ENCODE measurements at regions not wholly inside any gene's neighbourhood (a gene's known extent, or its start where the extent isn't known, plus 50 kb on each side); places are given as distances from the start of the nearest gene placed in this dataset.
A peak's percentile ranks its signal among the peaks of the same experiment; 100 is the strongest.
"Not testable (repeated sequence)": the region's sequence is repeated elsewhere in the genome, so short reads cannot be mapped to it uniquely, and the experiment has no call there.

- Mint-ChIP-seq H3K4me1 (ENCODE audit: low read depth in 2 of 2) (peaks cover 2 to 3% of the 10 kb centered on the region in 2 donors), H3K4me3 (no peak overlapping the region), H3K27ac (no peak overlapping the region), H3K27me3 (peaks cover 4 to 8% of the 10 kb centered on the region in 2 donors), H3K36me3 (no peaks in the 10 kb centered on the region), H3K9me3 (no peaks in the 10 kb centered on the region)
- no peak for ATAC-seq
- DNase-seq (ENCODE audit: low spot score) = no peak
Measured at GRCh38 chr18:5052491-5052890, 144.6 kb downstream of the AKAIN1 start.

- Mint-ChIP-seq H3K9me3 (peaks cover 4% of the 10 kb centered on the region), H3K4me3 (no peak overlapping the region), H3K27ac (no peak overlapping the region), H3K4me1 (ENCODE audit: low read depth in 2 of 2) (no peaks in the 10 kb centered on the region), H3K36me3 (no peaks in the 10 kb centered on the region), H3K27me3 (peaks cover 3 to 5% of the 10 kb centered on the region in 2 donors)
- DNase-seq (ENCODE audit: low spot score) (no peak), ATAC-seq (no peak)
Measured at GRCh38 chr18:5051207-5051606, 145.8 kb downstream of the AKAIN1 start.

- peaks cover 4% of the 10 kb centered on the region for H3K9me3 Mint-ChIP-seq
- no peaks in the 10 kb centered on the region for H3K4me1 Mint-ChIP-seq (ENCODE audit: low read depth in 2 of 2)
- peak in 1 of 2 donors; percentile 46 for ATAC-seq
- no peak overlapping the region for H3K27ac Mint-ChIP-seq
- H3K4me3 Mint-ChIP-seq = no peak overlapping the region
- DNase-seq (ENCODE audit: low spot score) = no peak
- no peaks in the 10 kb centered on the region for H3K36me3 Mint-ChIP-seq
- no peaks in the 10 kb centered on the region for H3K27me3 Mint-ChIP-seq
Measured at GRCh38 chr18:5049124-5049523, 147.9 kb downstream of the AKAIN1 start.

GRCh38 chr18:5040476-5040875 is 156.6 kb downstream of the AKAIN1 start:
- H3K4me3 Mint-ChIP-seq = no peak overlapping the region
- no peaks in the 10 kb centered on the region for H3K36me3 Mint-ChIP-seq
- ATAC-seq = no peak
- H3K9me3 Mint-ChIP-seq = peaks cover 5% of the 10 kb centered on the region
- H3K27ac Mint-ChIP-seq = no peak overlapping the region
- no peaks in the 10 kb centered on the region for H3K4me1 Mint-ChIP-seq (ENCODE audit: low read depth in 2 of 2)
- peaks cover 0 to 4% of the 10 kb centered on the region in 2 donors for H3K27me3 Mint-ChIP-seq
- DNase-seq (ENCODE audit: low spot score) = no peak

- no peak overlapping the region for H3K4me3 Mint-ChIP-seq
- ATAC-seq = no peak
- H3K27ac Mint-ChIP-seq = no peak overlapping the region
- H3K27me3 Mint-ChIP-seq = peaks cover 0 to 4% of the 10 kb centered on the region in 2 donors
- DNase-seq (ENCODE audit: low spot score) = no peak
- H3K4me1 Mint-ChIP-seq (ENCODE audit: low read depth in 2 of 2) = no peaks in the 10 kb centered on the region
- no peaks in the 10 kb centered on the region for H3K36me3 Mint-ChIP-seq
- peaks cover 9% of the 10 kb centered on the region for H3K9me3 Mint-ChIP-seq
Measured at GRCh38 chr18:5036523-5036922, 160.5 kb downstream of the AKAIN1 start.

GRCh38 chr18:5031216-5031615 is 165.8 kb downstream of the AKAIN1 start:
- H3K4me1 Mint-ChIP-seq (ENCODE audit: low read depth in 2 of 2) = no peaks in the 10 kb centered on the region
- no peaks in the 10 kb centered on the region for H3K36me3 Mint-ChIP-seq
- H3K9me3 Mint-ChIP-seq = peaks cover 10% of the 10 kb centered on the region
- no peaks in the 10 kb centered on the region for H3K27me3 Mint-ChIP-seq
- no peak for DNase-seq (ENCODE audit: low spot score)
- no peak for ATAC-seq
- no peak overlapping the region for H3K27ac Mint-ChIP-seq
- no peak overlapping the region for H3K4me3 Mint-ChIP-seq

GRCh38 chr18:5030636-5031035 is 166.4 kb downstream of the AKAIN1 start:
- Mint-ChIP-seq H3K27ac (no peak overlapping the region), H3K4me3 (no peak overlapping the region), H3K27me3 (no peaks in the 10 kb centered on the region), H3K9me3 (peaks cover 10% of the 10 kb centered on the region), H3K36me3 (no peaks in the 10 kb centered on the region), H3K4me1 (ENCODE audit: low read depth in 2 of 2) (no peaks in the 10 kb centered on the region)
- ATAC-seq (no peak), DNase-seq (ENCODE audit: low spot score) (no peak)

- H3K4me1 Mint-ChIP-seq (ENCODE audit: low read depth in 2 of 2) = no peaks in the 10 kb centered on the region
- no peak overlapping the region for H3K27ac Mint-ChIP-seq
- no peak for DNase-seq (ENCODE audit: low spot score)
- no peaks in the 10 kb centered on the region for H3K36me3 Mint-ChIP-seq
- no peaks in the 10 kb centered on the region for H3K27me3 Mint-ChIP-seq
- H3K9me3 Mint-ChIP-seq = peaks cover 6% of the 10 kb centered on the region
- no peak for ATAC-seq
- no peak overlapping the region for H3K4me3 Mint-ChIP-seq
Measured at GRCh38 chr18:5029592-5029991, 167.5 kb downstream of the AKAIN1 start.

GRCh38 chr18:5024741-5025140 is 172.3 kb downstream of the AKAIN1 start:
- Mint-ChIP-seq H3K9me3 (peaks cover 2% of the 10 kb centered on the region), H3K36me3 (no peaks in the 10 kb centered on the region), H3K27ac (no peak overlapping the region), H3K4me3 (no peak overlapping the region), H3K4me1 (ENCODE audit: low read depth in 2 of 2) (no peaks in the 10 kb centered on the region), H3K27me3 (no peaks in the 10 kb centered on the region)
- DNase-seq (ENCODE audit: low spot score) (no peak), ATAC-seq (no peak)

GRCh38 chr18:5021558-5021957 is 175.5 kb downstream of the AKAIN1 start:
- Mint-ChIP-seq H3K4me3 (no peak overlapping the region), H3K27ac (no peak overlapping the region), H3K9me3 (no peaks in the 10 kb centered on the region), H3K4me1 (ENCODE audit: low read depth in 2 of 2) (no peaks in the 10 kb centered on the region), H3K36me3 (no peaks in the 10 kb centered on the region), H3K27me3 (no peaks in the 10 kb centered on the region)
- ATAC-seq (no peak), DNase-seq (ENCODE audit: low spot score) (no peak)

- Mint-ChIP-seq H3K36me3 (no peaks in the 10 kb centered on the region), H3K27ac (no peak overlapping the region), H3K4me3 (no peak overlapping the region), H3K4me1 (ENCODE audit: low read depth in 2 of 2) (no peaks in the 10 kb centered on the region), H3K27me3 (no peaks in the 10 kb centered on the region), H3K9me3 (peaks cover 7% of the 10 kb centered on the region)
- DNase-seq (ENCODE audit: low spot score) = no peak
- no peak for ATAC-seq
Measured at GRCh38 chr18:5015213-5015612, 181.8 kb downstream of the AKAIN1 start.

- Mint-ChIP-seq H3K9me3 (peaks cover 11% of the 10 kb centered on the region), H3K27me3 (peaks cover 6 to 11% of the 10 kb centered on the region in 2 donors), H3K36me3 (peaks cover 11% of the 10 kb centered on the region)
- ATAC-seq; H3K4me3 Mint-ChIP-seq; DNase-seq (ENCODE audit: low spot score); H3K27ac Mint-ChIP-seq; H3K4me1 Mint-ChIP-seq (ENCODE audit: low read depth in 2 of 2): not testable (repeated sequence)
Measured at GRCh38 chr18:5004031-5004820, 192.8 kb downstream of the AKAIN1 start.

- Mint-ChIP-seq H3K9me3 (peaks cover 16% of the 10 kb centered on the region), H3K27ac (no peak overlapping the region)
- DNase-seq (ENCODE audit: low spot score) = no peak
Measured at GRCh38 chr18:4994710-4995109, 202.3 kb downstream of the AKAIN1 start.

GRCh38 chr18:4987452-4988405 is 209.3 kb downstream of the AKAIN1 start:
- Mint-ChIP-seq H3K36me3 (peaks cover 4% of the 10 kb centered on the region), H3K4me3 (no peak overlapping the region), H3K27me3 (no peaks in the 10 kb centered on the region), H3K4me1 (ENCODE audit: low read depth in 2 of 2) (no peaks in the 10 kb centered on the region), H3K9me3 (peaks cover 19% of the 10 kb centered on the region), H3K27ac (no peak overlapping the region)
- no peak for ATAC-seq
- DNase-seq (ENCODE audit: low spot score) = no peak

More at GRCh38 chr18:4994710-4995109, 202.3 kb downstream of the AKAIN1 start:
- Mint-ChIP-seq H3K27me3 (no peaks in the 10 kb centered on the region), H3K4me1 (ENCODE audit: low read depth in 2 of 2) (no peaks in the 10 kb centered on the region), H3K36me3 (peaks cover 4% of the 10 kb centered on the region), H3K4me3 (no peak overlapping the region)
- no peak for ATAC-seq

Data from natural killer cell treated with Interleukin-12 subunit alpha and Interleukin-12 subunit beta and Interleukin-15 and Interleukin-18, amount 100 ng/mL, for 72 hours (primary cell).